Right lobe of liver (tissue), 6 donors: ENCODE measurements at regions not wholly inside any gene's neighbourhood (a gene's known extent, or its start where the extent isn't known, plus 50 kb on each side); places are given as distances from the start of the nearest gene placed in this dataset.
"Not testable (repeated sequence)": the region's sequence is repeated elsewhere in the genome, so short reads cannot be mapped to it uniquely, and the experiment has no call there.

ENCODE experiments used
- ATAC-seq, 4 donors: fragments of 200-7000 bp; cut with Tn5 transposase; one replicate each; pipeline ENCODE4 v1.9.1; 2020; ENCODE audit warnings: mild to moderate bottlenecking in 4 of 4, moderate library complexity in 4 of 4
- DNase-seq, 3 donors: peaks; one replicate each; pipeline ENCODE4 v3.0.0-alpha.2; 2020
- H3K27ac ChIP-seq, 3 donors: fragments of 200-600 bp; one replicate each; pipeline ENCODE4 v1.8.0; 2022
- H3K27me3 ChIP-seq, 2 donors: fragments of 200-600 bp; one replicate each; pipeline ENCODE4 v1.8.0; 2022
- H3K36me3 ChIP-seq, 4 donors: fragments of 200-600 bp; sonication (generic) in 1 of 4; one replicate each; pipeline versions ENCODE4 v1.5.1 to v1.8.0; 2017 to 2022; ENCODE audit warnings: control low read depth in 1 of 4
- H3K4me1 ChIP-seq, 4 donors: fragments of 200-600 bp; sonication (generic) in 1 of 4; one replicate each; pipeline versions ENCODE4 v1.5.1 to v1.8.0; 2017 to 2022; ENCODE audit warnings: control low read depth in 1 of 4
- H3K4me3 ChIP-seq, 3 donors: fragments of 200-600 bp; one replicate each; pipeline ENCODE4 v1.8.0; 2022
- H3K9me3 ChIP-seq, 4 donors: fragments of 200-600 bp; sonication (generic) in 1 of 4; one replicate each; pipeline versions ENCODE4 v1.5.1 to v1.8.0; 2017 to 2022; ENCODE audit warnings: control low read depth in 1 of 4
- POLR2A ChIP-seq: fragments of 450-650 bp; IDR thresholded peaks from one replicate; pipeline ENCODE4 v1.6.1; 2017; ENCODE audit warnings: antibody characterized with exemption, mild to moderate bottlenecking
- WGBS: methylation state at CpG from one replicate; pipeline ENCODE4 v1.1.6; 2018; ENCODE audit warnings: low coverage, low lambda C conversion rate; ENCODE audit not compliant: insufficient coverage; ENCODE audit errors: missing lambda C conversion rate; 5-methylcytosine and 5-hydroxymethylcytosine counted together
- intact Hi-C, 2 donors: fragments of 100-400 bp; cut with DNase I; formaldehyde crosslinking; loops; one replicate each; pipeline versions ENCODE4 v1.11.2 to v1.14.1; 2022
- TF ChIP-seq, protein P1 (sequence below), 4 donors: fragments of 200-600 bp in 3 of 4; fragments of 450-650 bp in 1 of 4; IDR thresholded peaks; one replicate each; pipeline versions ENCODE4 v1.5.1 to v1.8.0; 2016 to 2022; ENCODE audit warnings: antibody characterized with exemption in 4 of 4, mild to moderate bottlenecking in 2 of 4
- donor health status: DM: no; HTN: yes; CAD: no.
- donor health status: DM: no; HTN: no; CAD: no.
- donor health status: DM: no; HTN: no; CAD: no.
- donor health status: DM: no; HTN: yes; CAD: no.
- donor health status: DM: no; HTN: yes; CAD: no.

DNA sequence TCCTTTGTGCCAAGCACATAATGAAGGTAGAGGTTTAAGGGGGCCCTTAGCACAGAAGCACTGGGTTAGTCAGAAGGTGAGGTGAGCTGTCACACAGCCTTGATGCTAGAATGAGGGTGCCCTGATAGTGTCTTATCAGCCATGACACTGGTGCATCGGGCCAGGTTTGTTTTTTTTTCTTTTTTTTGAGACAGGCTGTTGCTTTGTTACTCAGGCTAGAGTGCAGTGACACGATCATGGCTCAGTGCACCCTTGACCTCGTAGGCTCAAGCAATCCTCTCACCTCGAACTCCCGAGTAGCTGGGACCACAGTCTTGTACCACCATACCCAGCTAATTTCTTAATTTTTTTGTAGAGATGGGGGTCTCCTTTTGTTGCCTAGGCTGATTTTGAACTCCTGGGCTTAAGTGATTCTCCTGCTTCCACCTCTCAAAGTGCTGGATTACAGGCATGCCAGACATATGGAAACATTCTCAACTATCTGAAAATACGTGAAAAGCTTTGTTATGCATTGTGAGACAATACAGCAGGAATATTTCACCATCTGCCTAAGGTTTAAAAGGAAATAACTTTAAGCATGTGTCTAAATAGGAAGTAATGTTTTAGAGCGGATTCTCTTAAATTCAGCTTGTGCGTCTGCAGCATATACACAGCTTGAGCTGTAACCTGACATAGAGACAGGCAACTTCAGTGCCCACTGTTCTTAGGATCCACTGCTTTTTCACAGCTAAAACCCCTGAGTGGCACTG is 128.4 kb downstream of the FOXD4L6 start:
- H3K4me3 ChIP-seq, H3K27ac ChIP-seq, H3K9me3 ChIP-seq, intact Hi-C loops, H3K4me1 ChIP-seq, ATAC-seq, H3K27me3 ChIP-seq, H3K36me3 ChIP-seq, DNase-seq: not testable (repeated sequence)
- WGBS = 65% methylated on average over 7 of the region's 8 CpGs

DNA sequence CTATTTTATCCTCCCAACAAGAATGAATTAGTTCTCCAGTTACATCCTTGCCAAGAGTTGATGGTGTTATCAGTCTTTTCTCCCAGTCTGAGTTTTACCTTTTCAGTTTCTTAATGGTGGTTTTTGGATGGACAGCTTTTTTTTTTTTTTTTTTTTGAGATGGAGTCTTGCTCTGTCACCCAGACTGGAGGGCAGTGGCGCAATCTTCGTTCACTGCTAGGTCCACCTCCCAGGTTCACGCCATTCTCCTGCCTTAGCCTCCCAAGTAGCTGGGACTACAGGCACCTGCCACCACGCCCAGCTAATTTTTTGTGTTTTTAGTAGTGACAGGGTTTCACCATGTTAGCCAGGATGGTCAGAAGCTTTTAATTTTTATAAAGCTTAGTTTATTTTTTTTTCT is 133.0 kb downstream of the FOXD4L6 start:
- H3K4me3 ChIP-seq, intact Hi-C loops, H3K27ac ChIP-seq, H3K27me3 ChIP-seq, ATAC-seq, DNase-seq, H3K36me3 ChIP-seq, H3K9me3 ChIP-seq: not testable (repeated sequence)
- peaks cover 0 to 10% (median 3%) of the 10 kb centered on the region in 4 donors for H3K4me1 ChIP-seq
- WGBS = 75% methylated on average over 4 of the region's 4 CpGs

DNA sequence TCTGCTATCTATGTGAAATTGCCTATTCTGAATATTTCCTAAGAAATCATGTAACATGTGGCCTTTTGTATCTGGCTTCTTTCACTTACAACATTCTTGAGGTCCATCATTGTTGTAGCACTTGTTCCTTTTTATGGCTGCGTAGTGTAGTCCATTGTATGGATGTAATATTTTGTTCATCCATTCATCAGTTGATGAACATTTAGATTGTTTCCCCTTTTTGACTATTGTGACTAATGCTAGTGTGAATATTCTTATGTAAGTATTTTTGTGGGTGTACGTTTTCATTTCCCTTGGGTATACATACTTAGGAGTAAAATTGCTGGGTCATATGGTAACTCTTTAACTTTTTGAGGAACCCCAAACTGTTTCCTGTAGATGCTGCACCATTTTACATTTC is 134.6 kb downstream of the FOXD4L6 start:
- H3K27me3 ChIP-seq, ATAC-seq, H3K27ac ChIP-seq, DNase-seq, H3K9me3 ChIP-seq, H3K36me3 ChIP-seq, H3K4me3 ChIP-seq, intact Hi-C loops: not testable (repeated sequence)
- 60% methylated on average over 2 of the region's 2 CpGs for WGBS
- peaks cover 0 to 10% (median 3%) of the 10 kb centered on the region in 4 donors for H3K4me1 ChIP-seq

DNA sequence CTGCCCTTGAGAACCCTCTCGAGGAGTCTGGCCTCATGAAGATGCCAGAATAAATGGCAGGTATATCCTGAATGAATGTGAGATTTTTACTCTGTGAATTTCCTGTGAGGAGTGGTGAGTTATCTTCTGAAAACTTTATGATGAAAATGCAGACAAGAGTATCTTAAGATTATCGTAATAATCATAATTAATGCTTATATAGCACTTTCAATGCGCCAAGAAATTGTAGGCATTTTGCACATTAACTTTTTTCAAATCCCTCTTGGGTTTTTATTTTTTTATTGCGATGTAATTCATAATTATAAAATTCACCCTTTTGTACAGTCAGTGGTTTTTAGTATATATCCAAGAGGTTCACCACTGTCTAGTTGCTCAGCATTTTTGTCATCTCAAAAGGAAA is 135.1 kb downstream of the FOXD4L6 start:
- peaks cover 0 to 10% (median 3%) of the 10 kb centered on the region in 4 donors for H3K4me1 ChIP-seq
- intact Hi-C loops, H3K27ac ChIP-seq, H3K4me3 ChIP-seq, H3K36me3 ChIP-seq, DNase-seq, ATAC-seq, H3K27me3 ChIP-seq, H3K9me3 ChIP-seq: not testable (repeated sequence)
- WGBS = 82% methylated on average over 4 of the region's 4 CpGs

DNA sequence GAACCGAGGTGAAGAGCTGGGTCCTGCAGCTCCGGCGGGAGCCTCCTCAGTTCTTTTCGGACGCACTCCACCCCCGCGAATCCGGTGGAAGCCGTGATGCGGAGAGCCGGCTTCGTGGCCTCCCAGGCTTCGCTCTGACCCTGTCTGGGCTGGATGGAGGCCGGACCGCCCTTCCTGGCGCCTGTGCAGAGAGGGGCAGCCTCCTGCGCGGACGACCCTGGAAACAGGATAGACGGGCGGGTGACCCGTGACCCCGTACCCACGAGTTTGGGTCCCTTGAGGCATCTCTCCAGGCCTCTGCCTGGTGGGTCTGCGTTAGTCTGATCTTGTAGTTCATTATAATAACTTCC is 136.0 kb downstream of the FOXD4L6 start:
- peak overlapping the region; percentile 80 to 90 (median 87) for H3K27ac ChIP-seq

DNA sequence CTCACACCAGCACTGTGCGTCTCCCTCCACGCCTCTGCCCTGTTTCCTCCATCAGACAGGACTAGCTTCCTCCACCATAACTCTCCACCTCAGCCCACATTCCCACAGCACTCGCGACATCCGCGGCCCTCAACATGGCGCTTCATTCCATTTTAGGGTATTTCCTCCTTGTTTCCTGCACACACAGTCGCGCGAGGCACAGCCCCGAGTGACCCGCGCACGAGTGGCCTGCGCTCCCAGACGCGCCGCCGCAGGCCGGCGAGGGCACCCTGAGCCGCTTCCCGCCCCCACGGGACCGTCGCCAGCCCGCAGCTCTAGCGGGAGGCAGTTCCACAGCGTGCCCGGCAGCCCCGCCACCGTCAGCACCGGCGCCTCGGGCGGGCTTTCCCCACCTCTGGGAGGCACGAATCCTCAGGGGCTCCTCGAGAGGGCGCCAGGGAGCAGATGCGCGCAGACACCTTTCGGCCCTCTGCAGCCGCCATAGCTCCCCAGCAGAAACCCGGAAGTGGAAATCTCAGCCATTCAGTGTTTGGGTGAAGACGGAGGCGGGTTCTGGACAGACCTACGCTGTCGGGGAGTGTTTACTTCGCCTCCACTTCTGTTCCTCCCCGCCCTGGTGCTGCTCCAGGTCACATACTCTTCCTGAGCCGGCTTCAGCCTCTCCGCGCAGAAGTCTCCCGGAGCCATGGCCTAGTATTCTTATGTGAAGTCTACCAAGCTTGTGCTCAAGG is 136.6 kb downstream of the FOXD4L6 start:
- TF ChIP-seq POLR2A = peak; percentile 69
- TF ChIP-seq, protein P1, sequence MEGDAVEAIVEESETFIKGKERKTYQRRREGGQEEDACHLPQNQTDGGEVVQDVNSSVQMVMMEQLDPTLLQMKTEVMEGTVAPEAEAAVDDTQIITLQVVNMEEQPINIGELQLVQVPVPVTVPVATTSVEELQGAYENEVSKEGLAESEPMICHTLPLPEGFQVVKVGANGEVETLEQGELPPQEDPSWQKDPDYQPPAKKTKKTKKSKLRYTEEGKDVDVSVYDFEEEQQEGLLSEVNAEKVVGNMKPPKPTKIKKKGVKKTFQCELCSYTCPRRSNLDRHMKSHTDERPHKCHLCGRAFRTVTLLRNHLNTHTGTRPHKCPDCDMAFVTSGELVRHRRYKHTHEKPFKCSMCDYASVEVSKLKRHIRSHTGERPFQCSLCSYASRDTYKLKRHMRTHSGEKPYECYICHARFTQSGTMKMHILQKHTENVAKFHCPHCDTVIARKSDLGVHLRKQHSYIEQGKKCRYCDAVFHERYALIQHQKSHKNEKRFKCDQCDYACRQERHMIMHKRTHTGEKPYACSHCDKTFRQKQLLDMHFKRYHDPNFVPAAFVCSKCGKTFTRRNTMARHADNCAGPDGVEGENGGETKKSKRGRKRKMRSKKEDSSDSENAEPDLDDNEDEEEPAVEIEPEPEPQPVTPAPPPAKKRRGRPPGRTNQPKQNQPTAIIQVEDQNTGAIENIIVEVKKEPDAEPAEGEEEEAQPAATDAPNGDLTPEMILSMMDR (IDR thresholded peaks at IDR 0.05) = peak; percentile 83 to 95 (median 94)
- DNase-seq = peak; percentile 99
- ATAC-seq = peak; percentile 100
- H3K36me3 ChIP-seq, H3K9me3 ChIP-seq, H3K27me3 ChIP-seq, intact Hi-C loops: not testable (repeated sequence)
- H3K27ac ChIP-seq = peak overlapping the region; percentile 80 to 90 (median 87)
- WGBS = 17% methylated on average over 54 of the region's 54 CpGs
- H3K4me1 ChIP-seq = peaks cover 0 to 10% (median 3%) of the 10 kb centered on the region in 4 donors
- H3K4me3 ChIP-seq = peak overlapping the region; percentile 79 to 82 (median 81)

More for the DNA sequence above, 136.0 kb downstream of the FOXD4L6 start:
- peak; percentile 67 to 86 (median 78) for DNase-seq
- H3K4me3 ChIP-seq = peak overlapping the region; percentile 79 to 82 (median 81)
- ATAC-seq = peak; percentile 11 to 47 (median 36)
- WGBS = 10% methylated on average over 25 of the region's 25 CpGs
- H3K36me3 ChIP-seq, H3K27me3 ChIP-seq, intact Hi-C loops, H3K9me3 ChIP-seq: not testable (repeated sequence)
- peaks cover 0 to 10% (median 3%) of the 10 kb centered on the region in 4 donors for H3K4me1 ChIP-seq

DNA sequence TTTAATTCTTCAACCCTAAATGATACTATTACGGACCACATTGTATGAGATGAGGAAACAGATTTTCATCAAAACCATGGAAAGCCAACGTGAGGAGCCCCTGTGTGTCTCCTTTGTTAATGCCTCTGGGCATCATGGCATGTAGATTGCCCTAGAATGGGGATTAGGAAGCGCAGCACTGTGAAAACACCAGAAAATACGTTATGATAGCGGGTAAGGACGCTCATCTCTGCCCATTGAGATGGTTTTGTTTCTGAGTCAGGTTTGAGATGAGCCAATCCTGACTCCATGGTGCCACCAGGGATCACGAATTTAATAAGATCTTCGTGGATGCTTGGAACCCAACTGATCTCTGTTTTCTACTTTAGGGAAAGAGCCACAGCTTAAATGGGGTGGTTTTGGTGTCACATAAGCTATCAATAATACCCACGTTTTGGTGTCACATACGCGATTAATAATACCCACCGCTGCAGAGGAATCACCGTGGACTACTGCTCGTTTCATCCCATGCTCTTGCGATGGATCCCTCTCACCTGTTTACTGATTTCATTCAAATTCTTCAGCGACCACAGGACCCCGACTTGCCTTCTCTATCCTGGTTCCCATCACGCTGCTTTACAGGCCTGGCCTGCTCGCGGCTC is 137.3 kb downstream of the FOXD4L6 start:
- Histone ChIP-seq H3K4me3 (peak overlapping the region; percentile 79 to 82 (median 81)), H3K4me1 (peaks cover 0 to 10% (median 3%) of the 10 kb centered on the region in 4 donors), H3K27ac (peak overlapping the region; percentile 80 to 90 (median 87))
- H3K27me3 ChIP-seq, intact Hi-C loops, H3K9me3 ChIP-seq, DNase-seq, H3K36me3 ChIP-seq, ATAC-seq: not testable (repeated sequence)
- WGBS = 58% methylated on average over 20 of the region's 20 CpGs

DNA sequence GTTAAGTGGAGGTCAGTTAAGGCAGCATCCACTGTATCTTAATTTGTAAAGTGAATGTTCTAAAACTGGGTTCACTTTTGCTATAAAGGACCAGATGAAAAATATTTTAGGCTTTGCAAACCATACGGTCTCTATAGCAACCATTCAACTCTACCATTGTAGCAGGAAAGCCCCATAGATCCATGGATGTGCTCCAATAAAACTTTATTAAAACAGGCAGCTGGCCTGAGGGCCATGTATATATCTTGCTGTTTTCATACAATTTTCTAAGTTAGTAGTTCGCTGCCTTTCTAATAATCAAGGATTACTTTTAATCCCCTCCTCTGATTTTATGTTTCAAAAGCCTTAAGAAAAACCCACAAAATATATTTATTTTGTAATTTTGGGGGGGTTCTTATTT is 142.1 kb downstream of the FOXD4L6 start:
- H3K27ac ChIP-seq, H3K4me1 ChIP-seq, DNase-seq, H3K36me3 ChIP-seq, H3K4me3 ChIP-seq, ATAC-seq, H3K9me3 ChIP-seq, intact Hi-C loops, H3K27me3 ChIP-seq: not testable (repeated sequence)
- WGBS = 60% methylated on average over 2 of the region's 2 CpGs

DNA sequence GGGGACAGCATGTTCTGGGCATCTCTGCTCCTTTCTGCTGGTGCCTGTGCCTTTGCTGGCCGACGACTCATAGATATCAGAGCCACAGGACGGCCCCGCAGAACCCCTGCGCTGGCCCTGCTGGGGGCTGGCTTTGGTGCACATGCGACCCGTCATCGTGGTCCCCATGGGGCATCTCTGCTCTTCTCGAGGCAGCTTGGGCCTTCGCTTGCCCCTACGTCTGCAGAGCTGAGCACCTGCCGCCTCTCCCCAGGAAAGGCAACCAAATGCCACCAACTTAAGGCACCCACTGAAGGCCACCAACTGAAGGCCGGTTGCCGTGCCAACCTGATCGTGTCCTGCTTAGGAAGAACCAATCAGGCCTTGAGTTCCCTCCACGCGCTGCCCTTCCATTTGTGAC is 153.1 kb downstream of the FOXD4L6 start:
- peak in 1 of 3 donors; percentile 27 for DNase-seq
- H3K4me3 ChIP-seq, H3K9me3 ChIP-seq, H3K36me3 ChIP-seq, H3K4me1 ChIP-seq, intact Hi-C loops, ATAC-seq, H3K27me3 ChIP-seq, H3K27ac ChIP-seq: not testable (repeated sequence)
- 91% methylated on average over 13 of the region's 17 CpGs for WGBS

DNA sequence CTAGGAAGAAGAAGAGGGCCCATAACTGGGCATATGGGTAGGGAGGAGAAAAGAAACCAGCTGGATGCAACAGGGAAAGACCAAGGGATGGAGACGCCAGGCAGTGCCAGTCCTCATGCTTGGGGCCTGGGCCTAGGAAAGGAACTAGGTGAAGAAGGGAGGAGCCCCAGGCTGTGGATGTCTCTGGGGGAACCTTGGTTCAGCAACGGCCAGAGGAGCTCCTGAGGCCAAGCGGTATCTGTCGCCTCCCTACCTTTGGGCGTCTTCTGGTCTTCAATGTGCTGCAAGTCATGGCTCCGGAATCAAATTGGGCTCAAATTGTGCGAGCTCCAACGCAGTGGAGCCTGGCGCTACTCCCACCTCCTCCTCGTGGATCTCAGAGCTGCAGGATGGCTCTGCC is 153.6 kb downstream of the FOXD4L6 start:
- H3K27ac ChIP-seq, H3K4me1 ChIP-seq, ATAC-seq, H3K4me3 ChIP-seq, DNase-seq, intact Hi-C loops, H3K27me3 ChIP-seq, H3K9me3 ChIP-seq, H3K36me3 ChIP-seq: not testable (repeated sequence)
- 87% methylated on average over 4 of the region's 10 CpGs for WGBS
